GM10266 (cell line): ENCODE measurements at regions not wholly inside any gene's neighbourhood (a gene's known extent, or its start where the extent isn't known, plus 50 kb on each side); places are given as distances from the start of the nearest gene placed in this dataset.
"Not testable (repeated sequence)": the region's sequence is repeated elsewhere in the genome, so short reads cannot be mapped to it uniquely, and the experiment has no call there.

ENCODE experiments used
- DNase-seq: peaks from one replicate; pipeline ENCODE4 v3.0.0; 2012; ENCODE audit errors: extremely low spot score
- CTCF ChIP-seq: IDR thresholded peaks from 2 replicates; pipeline ENCODE4 v1.5.1; 2012; ENCODE audit warnings: mild to moderate bottlenecking, low read depth; ENCODE audit not compliant: control insufficient read depth, insufficient read depth; ENCODE audit errors: missing control alignments

DNA sequence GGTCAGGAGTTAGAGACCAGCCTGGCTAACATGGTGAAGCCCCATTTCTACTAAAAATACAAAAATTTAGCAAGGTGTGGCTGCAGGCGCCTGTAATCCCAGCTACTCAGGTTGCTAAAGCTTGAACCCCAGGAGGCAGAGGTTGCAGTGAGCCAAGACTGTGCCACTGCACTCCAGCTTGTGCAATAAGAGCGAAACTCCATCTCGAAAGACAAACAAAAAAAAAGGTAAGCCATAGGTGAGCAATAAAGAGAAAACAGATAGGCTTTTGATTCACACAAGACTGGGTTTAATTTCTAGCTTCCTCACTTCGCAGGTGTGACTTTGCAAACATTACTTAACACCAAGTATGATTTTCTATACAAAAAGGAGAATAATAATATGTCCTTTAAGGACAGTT is 72.3 kb upstream of the ACBD5 start:
- no peak for TF ChIP-seq CTCF
- DNase-seq = no peak

GRCh38 chr10:27311809-27312208 is 71.2 kb upstream of the ACBD5 start:
- not testable (repeated sequence) for DNase-seq

GRCh38 chr10:27298522-27298850 is 57.9 kb upstream of the ACBD5 start:
- not testable (repeated sequence) for DNase-seq

GRCh38 chr10:27297844-27298521 is 57.4 kb upstream of the ACBD5 start:
- DNase-seq = no peak
- TF ChIP-seq CTCF = no peak

GRCh38 chr10:27296285-27296684 is 55.7 kb upstream of the ACBD5 start:
- DNase-seq = not testable (repeated sequence)

DNA sequence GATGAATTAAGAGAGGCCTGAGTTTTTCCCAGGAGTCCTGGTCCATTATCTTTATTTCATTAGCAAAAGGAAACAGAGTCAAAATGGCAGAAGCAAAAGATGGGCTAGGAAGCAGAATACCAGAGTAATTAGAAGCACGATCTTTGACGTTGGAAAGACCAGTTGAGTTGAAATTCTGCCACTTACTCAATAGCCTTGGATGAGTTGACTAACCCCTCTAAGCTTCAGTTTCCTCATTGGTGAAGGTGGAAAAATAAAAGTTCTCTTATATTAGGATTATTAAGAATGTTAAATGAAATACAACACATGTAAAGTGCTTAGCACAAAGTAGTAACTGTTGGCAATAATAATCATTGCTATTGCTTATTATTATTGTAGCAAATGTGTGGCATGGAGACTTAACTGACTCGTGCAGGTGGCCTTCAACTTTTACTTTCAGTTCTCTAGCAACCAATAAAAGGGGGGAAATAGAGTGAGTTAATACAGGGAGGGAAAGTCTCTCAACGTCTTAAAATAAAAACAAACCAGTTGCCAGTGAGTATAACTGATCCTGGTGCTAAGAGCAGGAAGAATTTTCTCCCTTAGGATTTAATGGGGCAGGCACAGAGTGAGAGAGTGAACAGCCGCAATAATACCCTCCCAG is 50.8 kb upstream of the ACBD5 start:
- not testable (repeated sequence) for DNase-seq
